K562 (cell line): ENCODE measurements at regions not wholly inside any gene's neighbourhood (a gene's known extent, or its start where the extent isn't known, plus 50 kb on each side); places are given as distances from the start of the nearest gene placed in this dataset.
A peak's percentile ranks its signal among the peaks of the same experiment; 100 is the strongest.

Experiments used
- ATAC-seq: fragments of 200-7000 bp; cut with Tn5 transposase; 3 replicates; pipeline ENCODE4 v1.9.1; 2020; ENCODE audit warnings: moderate library complexity
- BruUV-seq: library from RNA; stranded (reverse); fragments of 400-500 nt; replicated peaks from 2 replicates; lab custom pipeline; 2021; lab: Mats Ljungman, UMichigan
- CTCF ChIA-PET: fragments of 300-600 bp; formaldehyde crosslinking; extraction: SDS; loops from one replicate; lab custom pipeline; 2021; ENCODE audit warnings: low intra/inter-chr PET ratio; lab: Yijun Ruan, JAX
- POLR2A ChIA-PET: fragments of 300-600, 350-650 bp; sonication (Branson Sonifier 250); formaldehyde crosslinking; extraction: SDS; loops from one replicate; lab custom pipeline; 2021; ENCODE audit warnings: antibody characterized with exemption, inconsistent platforms; lab: Yijun Ruan, JAX
- DNase-seq, 4 experiments: peaks; one replicate each; pipeline versions ENCODE4 v3.0.0 to v3.0.0-alpha.2; 2011 to 2018; ENCODE audit warnings: low spot score in 3 of 4, mixed read lengths in 3 of 4; ENCODE audit errors: extremely low read depth in 1 of 4
- FAIRE-seq: peaks from 2 replicates; lab custom pipeline; 2011; peaks lifted over from hg19 to GRCh38; lab: Jason Lieb, UNC
- H2AFZ ChIP-seq: 2 replicates; pipeline ENCODE4 v1.6.0; 2011; ENCODE audit warnings: low read depth, low read length, control low read depth, inconsistent platforms
- H3K27ac ChIP-seq: fragments of 200-600 bp; 3 replicates; pipeline ENCODE4 v1.8.0; 2011; ENCODE audit warnings: low read depth, mild to moderate bottlenecking, control low read depth, inconsistent platforms, low read length, moderate library complexity, mixed read lengths; ENCODE audit errors: extremely low read depth
- H3K27me3 ChIP-seq, 2 experiments: fragments of 300-600 bp in 1 of 2; 2 replicates in 1 of 2; 3 replicates in 1 of 2; pipeline versions ENCODE4 v1.6.0 to v1.8.0; 2011; ENCODE audit warnings: inconsistent platforms in 2 of 2, low read length in 2 of 2, mild to moderate bottlenecking in 1 of 2, mixed read lengths in 1 of 2, moderate library complexity in 1 of 2; ENCODE audit not compliant: control insufficient read depth in 2 of 2, insufficient read depth in 2 of 2
- H3K36me3 ChIP-seq: fragments of 300-600 bp; 3 replicates; pipeline ENCODE4 v1.8.0; 2011; ENCODE audit warnings: mild to moderate bottlenecking, low read length, inconsistent platforms; ENCODE audit not compliant: control insufficient read depth, insufficient read depth
- H3K4me1 ChIP-seq, 2 experiments: fragments of 200-600 bp in 1 of 2; replicated peaks in 1 of 2; 2 replicates in 1 of 2; 3 replicates in 1 of 2; pipeline versions ENCODE4 v1.5.1 to v1.8.0; 2011; ENCODE audit warnings: inconsistent platforms in 2 of 2, low read length in 2 of 2, mild to moderate bottlenecking in 1 of 2, mixed read lengths in 1 of 2, moderate library complexity in 1 of 2; ENCODE audit not compliant: control insufficient read depth in 2 of 2, insufficient read depth in 2 of 2
- H3K4me2 ChIP-seq: 2 replicates; pipeline ENCODE4 v1.6.1; 2011; ENCODE audit warnings: low read length, control low read depth, inconsistent platforms, mixed read lengths; ENCODE audit not compliant: insufficient read depth
- H3K4me3 ChIP-seq: fragments of 200-600 bp; sonication (generic), shearing (Covaris generic); 2 replicates; pipeline ENCODE4 v1.5.1; 2016; ENCODE audit warnings: control low read depth, inconsistent platforms
- H3K79me2 ChIP-seq: fragments of 200-600 bp; 3 replicates; pipeline ENCODE4 v1.8.0; 2011; ENCODE audit warnings: low read length, inconsistent platforms; ENCODE audit not compliant: control insufficient read depth, insufficient read depth
- H3K9ac ChIP-seq, 2 experiments: 2 replicates each; pipeline versions ENCODE4 v1.6.0 to v1.6.1; 2011; ENCODE audit warnings: low read depth in 2 of 2, low read length in 2 of 2, control low read depth in 1 of 2, inconsistent platforms in 1 of 2, mild to moderate bottlenecking in 1 of 2, mixed read lengths in 1 of 2; ENCODE audit not compliant: insufficient read depth in 1 of 2
- H3K9me1 ChIP-seq: one replicate; pipeline ENCODE4 v1.6.0; 2011; ENCODE audit warnings: inconsistent platforms, mild to moderate bottlenecking, low read length, moderate library complexity; ENCODE audit not compliant: control insufficient read depth, insufficient read depth
- H3K9me3 ChIP-seq: replicated peaks from 2 replicates; pipeline ENCODE4 v1.5.1; 2011; ENCODE audit warnings: low read depth, low read length, inconsistent platforms; ENCODE audit not compliant: control insufficient read depth, insufficient read depth
- H4K20me1 ChIP-seq: replicated peaks from 2 replicates; pipeline ENCODE4 v1.6.1; 2011; ENCODE audit warnings: low read length, inconsistent platforms, mixed read lengths; ENCODE audit not compliant: control insufficient read depth, insufficient read depth
- ARID3B ChIP-seq: fragments of 250-450 bp; sonication (Bioruptor Pico); IDR thresholded peaks from 2 replicates; pipeline ENCODE4 v1.4.0; 2020; ENCODE audit warnings: borderline replicate concordance
- DDX20 ChIP-seq: fragments of 450-650 bp; IDR thresholded peaks from 2 replicates; pipeline ENCODE4 v1.6.1; 2016; ENCODE audit warnings: missing genetic modification characterization, low read depth, mild to moderate bottlenecking, missing compliant biosample characterization, moderate library complexity
- DPF2 ChIP-seq: fragments of 450-650 bp; IDR thresholded peaks from 2 replicates; pipeline ENCODE4 v1.6.1; 2016
- ETV5 ChIP-seq: sonication (generic); formaldehyde crosslinking; IDR thresholded peaks from 2 replicates; pipeline ENCODE4 v1.4.0; 2020; ENCODE audit warnings: low read depth, mild to moderate bottlenecking, missing genetic modification reagents
- MAX ChIP-seq: sonication (generic); formaldehyde crosslinking; IDR thresholded peaks from 2 replicates; pipeline ENCODE4 v1.9.0; 2022; ENCODE audit warnings: mild to moderate bottlenecking, missing genetic modification reagents
- MCM7 ChIP-seq, 2 experiments: fragments of 450-650 bp; IDR thresholded peaks; 2 replicates each; pipeline ENCODE4 v1.6.1; 2016 to 2018
- NR2F6 ChIP-seq: fragments of 450-650 bp; formaldehyde crosslinking; IDR thresholded peaks from 2 replicates; pipeline ENCODE4 v1.4.0; 2020; ENCODE audit warnings: mild to moderate bottlenecking
- PCBP2 ChIP-seq: fragments of 200-400 bp; formaldehyde crosslinking; IDR thresholded peaks from 2 replicates; pipeline ENCODE4 v1.6.1; 2018; ENCODE audit warnings: low read length, low read depth, mild to moderate bottlenecking, moderate library complexity; ENCODE audit not compliant: poor library complexity, severe bottlenecking
- SAFB ChIP-seq: fragments of 200-400 bp; formaldehyde crosslinking; IDR thresholded peaks from 2 replicates; pipeline ENCODE4 v1.6.1; 2017; ENCODE audit warnings: low read depth, low read length, borderline replicate concordance
- ZC3H11A ChIP-seq: IDR thresholded peaks from 2 replicates; pipeline ENCODE4 v1.6.1; 2012; ENCODE audit warnings: low read depth, low read length, improper control_type of control experiment
- ZMIZ1 ChIP-seq, 2 experiments: fragments of 150-350 bp in 1 of 2; IDR thresholded peaks; 2 replicates each; pipeline ENCODE4 v1.6.1; 2012 to 2016; ENCODE audit warnings: low read depth in 2 of 2, low read length in 2 of 2, mild to moderate bottlenecking in 1 of 2, moderate library complexity in 1 of 2
- ZNF398 ChIP-seq: fragments of 250-450 bp; sonication (Bioruptor Pico); IDR thresholded peaks from 2 replicates; pipeline ENCODE4 v1.8.0; 2021; ENCODE audit warnings: moderate library complexity, mild to moderate bottlenecking, inconsistent platforms
- WGBS: fragments of 100-300 bp; shearing (Covaris generic); methylation state at CpG from one replicate; pipeline ENCODE4 v1.1.6; 2016; ENCODE audit warnings: low coverage, mixed read lengths; ENCODE audit not compliant: insufficient coverage; ENCODE audit errors: missing lambda C conversion rate; 5-methylcytosine and 5-hydroxymethylcytosine counted together
- in situ Hi-C: fragments of 300-500 bp; cut with MboI; formaldehyde crosslinking; loops from 4 replicates; pipeline ENCODE4 v1.15.0; 2018; ENCODE audit warnings: inconsistent platforms, mixed read lengths
- intact Hi-C: fragments of 100-400 bp; cut with micrococcal nuclease; formaldehyde crosslinking; loops from 2 replicates; pipeline ENCODE4 v1.14.2; 2022

GRCh38 chr15:39468828-39469227 is 112.1 kb upstream of the THBS1 start:
- Histone ChIP-seq H2AFZ (peak overlapping the region; percentile 76), H3K4me2 (peak overlapping the region; percentile 0; the same call in 1 of the 2 replicates), H3K9ac (no peak overlapping the region), H3K36me3 (no peaks in the 10 kb centered on the region), H3K79me2 (no peaks in the 10 kb centered on the region), H4K20me1 (no peaks in the 10 kb centered on the region), H3K27me3 (no peaks in the 10 kb centered on the region), H3K27ac (peak overlapping the region; percentile 65; the same call in 1 of the 3 replicates), H3K9me3 (no peaks in the 10 kb centered on the region), H3K4me3 (no peak overlapping the region), H3K4me1 (peaks cover 0 to 14% of the 10 kb centered on the region in 2 experiments; a peak in 4 of 5 replicates), H3K9me1 (no peaks in the 10 kb centered on the region)
- DNase-seq (no peak), FAIRE-seq (no peak), ATAC-seq (no peak)
- WGBS: 27% methylated on average over 3 of the region's 3 CpGs
- no TSS peak for BruUV-seq
- in situ Hi-C loops (no loop called here), intact Hi-C loops (no loop called here)
- ChIA-PET CTCF (no interaction called here), POLR2A (interaction anchor here (1.6 kb wide), 1 partner anchor 14 kb away, joined by 4 read pairs; no protein-coding TSS in a partner anchor)
- TF ChIP-seq ZC3H11A (no peak), ETV5 (CRISPR knock-in tag) (no peak), MAX (no peak), ZNF398 (CRISPR knock-in tag) (no peak), ZMIZ1 (IDR thresholded peaks at IDR 0.05; ENCODE audit: low read depth in 2 of 2, low read length in 2 of 2) (no peak), NR2F6 (CRISPR knock-in tag) (no peak), MCM7 (IDR thresholded peaks at IDR 0.05) (no peak), SAFB (no peak), DDX20 (tag) (no peak), ARID3B (no peak), DPF2 (no peak), PCBP2 (no peak)
